ENCODE measurements at regions not wholly inside any gene's neighbourhood (a gene's known extent, or its start where the extent isn't known, plus 50 kb on each side); places are given as distances from the start of the nearest gene placed in this dataset.

DNA sequence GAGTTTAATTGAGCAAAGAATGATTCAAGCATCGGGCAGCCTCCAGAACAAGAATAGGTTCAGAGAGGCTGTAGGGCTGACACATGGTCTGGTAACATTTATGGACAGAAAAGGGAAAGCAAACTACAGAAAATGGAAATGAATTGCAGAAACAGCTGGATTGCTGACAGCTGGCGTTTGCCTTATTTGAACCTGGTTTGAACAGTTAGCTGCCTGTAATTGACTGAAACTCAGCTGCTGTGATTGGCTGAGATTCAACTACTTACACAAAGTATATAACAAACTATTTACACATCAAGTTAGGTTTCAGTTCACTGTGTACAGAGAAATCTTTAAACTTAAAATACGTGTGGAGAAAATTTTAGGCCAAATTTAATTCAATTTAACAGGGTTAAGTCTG lies 441.7 kb downstream of the PRELID2 start:
- ChIA-PET POLR2A (no interaction called here), CTCF (no interaction called here)
- in situ Hi-C loops (cut with HindIII; ENCODE audit: low pct_unique_long_range_greater_than_20kb, low sequenced_read_pairs): no loop called here
- H3K36me3 ChIP-seq (ENCODE audit: control insufficient read depth, insufficient read depth, low read length): no peaks in the 10 kb centered on the region
- no peaks in the 10 kb centered on the region for H3K9me3 ChIP-seq (ENCODE audit: control insufficient read depth, insufficient read depth, low read depth, low read length)
- no peaks in the 10 kb centered on the region for H3K4me1 ChIP-seq (ENCODE audit: control insufficient read depth, insufficient read depth, low read length)
- no peak for TF ChIP-seq TCF7L2 (IDR thresholded peaks at IDR 0.05; ENCODE audit: low read depth, low read length)
- no peaks in the 10 kb centered on the region for H3K27me3 ChIP-seq (ENCODE audit: control insufficient read depth, insufficient read depth, low read length)
- H3K27ac ChIP-seq (ENCODE audit: low read length): no peak overlapping the region
- no peak for DNase-seq (ENCODE audit: low read depth, low spot score)
- H3K4me3 ChIP-seq (ENCODE audit: low read depth in 2 of 2, low read length in 2 of 2): no peak overlapping the region
- intact Hi-C loops (cut with micrococcal nuclease; ENCODE audit: unreplicated experiment): no loop called here
- BruUV-seq (replicated peaks): no TSS peak
- ATAC-seq: no peak

DNA sequence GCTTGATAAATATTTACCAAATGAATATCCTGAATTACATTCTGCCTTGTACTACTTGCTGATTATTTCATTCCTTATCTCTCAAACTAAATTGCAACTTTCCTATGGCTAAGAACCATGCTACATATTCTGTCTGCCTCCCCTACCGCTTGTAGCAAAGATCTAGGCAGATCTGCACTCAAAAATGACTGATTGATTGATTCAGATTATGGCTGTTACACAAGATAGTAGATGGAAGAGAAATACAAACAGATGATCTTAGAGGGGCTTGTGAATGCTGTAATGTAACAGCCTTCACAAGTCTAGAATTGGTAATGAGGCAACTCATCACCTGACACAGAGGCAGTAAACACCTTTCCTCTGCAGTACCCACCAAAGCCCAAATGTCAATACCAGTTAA lies 446.1 kb downstream of the PRELID2 start:
- no peak overlapping the region for H3K27ac ChIP-seq (ENCODE audit: low read length)
- POLR2A ChIA-PET: no interaction called here
- CTCF ChIA-PET: no interaction called here
- no peak for ATAC-seq
- H3K4me3 ChIP-seq (ENCODE audit: low read depth in 2 of 2, low read length in 2 of 2): no peak overlapping the region
- no peaks in the 10 kb centered on the region for H3K27me3 ChIP-seq (ENCODE audit: control insufficient read depth, insufficient read depth, low read length)
- no peaks in the 10 kb centered on the region for H3K9me3 ChIP-seq (ENCODE audit: control insufficient read depth, insufficient read depth, low read depth, low read length)
- in situ Hi-C loops (cut with HindIII; ENCODE audit: low pct_unique_long_range_greater_than_20kb, low sequenced_read_pairs): no loop called here
- BruUV-seq (replicated peaks): no TSS peak
- intact Hi-C loops (cut with micrococcal nuclease; ENCODE audit: unreplicated experiment): no loop called here
- no peak for DNase-seq (ENCODE audit: low read depth, low spot score)
- no peaks in the 10 kb centered on the region for H3K36me3 ChIP-seq (ENCODE audit: control insufficient read depth, insufficient read depth, low read length)
- no peaks in the 10 kb centered on the region for H3K4me1 ChIP-seq (ENCODE audit: control insufficient read depth, insufficient read depth, low read length)
- TF ChIP-seq SIN3A (IDR thresholded peaks at IDR 0.05; ENCODE audit: borderline replicate concordance, insufficient read depth, low read depth, low read length) (no peak), TCF7L2 (IDR thresholded peaks at IDR 0.05; ENCODE audit: low read depth, low read length) (no peak), POLR2AphosphoS5 (IDR thresholded peaks at IDR 0.05; ENCODE audit: low read depth, low read length) (no peak)
- TF ChIP-seq, protein P1, sequence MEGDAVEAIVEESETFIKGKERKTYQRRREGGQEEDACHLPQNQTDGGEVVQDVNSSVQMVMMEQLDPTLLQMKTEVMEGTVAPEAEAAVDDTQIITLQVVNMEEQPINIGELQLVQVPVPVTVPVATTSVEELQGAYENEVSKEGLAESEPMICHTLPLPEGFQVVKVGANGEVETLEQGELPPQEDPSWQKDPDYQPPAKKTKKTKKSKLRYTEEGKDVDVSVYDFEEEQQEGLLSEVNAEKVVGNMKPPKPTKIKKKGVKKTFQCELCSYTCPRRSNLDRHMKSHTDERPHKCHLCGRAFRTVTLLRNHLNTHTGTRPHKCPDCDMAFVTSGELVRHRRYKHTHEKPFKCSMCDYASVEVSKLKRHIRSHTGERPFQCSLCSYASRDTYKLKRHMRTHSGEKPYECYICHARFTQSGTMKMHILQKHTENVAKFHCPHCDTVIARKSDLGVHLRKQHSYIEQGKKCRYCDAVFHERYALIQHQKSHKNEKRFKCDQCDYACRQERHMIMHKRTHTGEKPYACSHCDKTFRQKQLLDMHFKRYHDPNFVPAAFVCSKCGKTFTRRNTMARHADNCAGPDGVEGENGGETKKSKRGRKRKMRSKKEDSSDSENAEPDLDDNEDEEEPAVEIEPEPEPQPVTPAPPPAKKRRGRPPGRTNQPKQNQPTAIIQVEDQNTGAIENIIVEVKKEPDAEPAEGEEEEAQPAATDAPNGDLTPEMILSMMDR (IDR thresholded peaks at IDR 0.05): no peak
- TF ChIP-seq, protein P2, sequence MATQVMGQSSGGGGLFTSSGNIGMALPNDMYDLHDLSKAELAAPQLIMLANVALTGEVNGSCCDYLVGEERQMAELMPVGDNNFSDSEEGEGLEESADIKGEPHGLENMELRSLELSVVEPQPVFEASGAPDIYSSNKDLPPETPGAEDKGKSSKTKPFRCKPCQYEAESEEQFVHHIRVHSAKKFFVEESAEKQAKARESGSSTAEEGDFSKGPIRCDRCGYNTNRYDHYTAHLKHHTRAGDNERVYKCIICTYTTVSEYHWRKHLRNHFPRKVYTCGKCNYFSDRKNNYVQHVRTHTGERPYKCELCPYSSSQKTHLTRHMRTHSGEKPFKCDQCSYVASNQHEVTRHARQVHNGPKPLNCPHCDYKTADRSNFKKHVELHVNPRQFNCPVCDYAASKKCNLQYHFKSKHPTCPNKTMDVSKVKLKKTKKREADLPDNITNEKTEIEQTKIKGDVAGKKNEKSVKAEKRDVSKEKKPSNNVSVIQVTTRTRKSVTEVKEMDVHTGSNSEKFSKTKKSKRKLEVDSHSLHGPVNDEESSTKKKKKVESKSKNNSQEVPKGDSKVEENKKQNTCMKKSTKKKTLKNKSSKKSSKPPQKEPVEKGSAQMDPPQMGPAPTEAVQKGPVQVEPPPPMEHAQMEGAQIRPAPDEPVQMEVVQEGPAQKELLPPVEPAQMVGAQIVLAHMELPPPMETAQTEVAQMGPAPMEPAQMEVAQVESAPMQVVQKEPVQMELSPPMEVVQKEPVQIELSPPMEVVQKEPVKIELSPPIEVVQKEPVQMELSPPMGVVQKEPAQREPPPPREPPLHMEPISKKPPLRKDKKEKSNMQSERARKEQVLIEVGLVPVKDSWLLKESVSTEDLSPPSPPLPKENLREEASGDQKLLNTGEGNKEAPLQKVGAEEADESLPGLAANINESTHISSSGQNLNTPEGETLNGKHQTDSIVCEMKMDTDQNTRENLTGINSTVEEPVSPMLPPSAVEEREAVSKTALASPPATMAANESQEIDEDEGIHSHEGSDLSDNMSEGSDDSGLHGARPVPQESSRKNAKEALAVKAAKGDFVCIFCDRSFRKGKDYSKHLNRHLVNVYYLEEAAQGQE (IDR thresholded peaks at IDR 0.05; ENCODE audit: insufficient read depth in 1 of 2, low read depth in 2 of 2, low read length in 1 of 2): no peak

DNA sequence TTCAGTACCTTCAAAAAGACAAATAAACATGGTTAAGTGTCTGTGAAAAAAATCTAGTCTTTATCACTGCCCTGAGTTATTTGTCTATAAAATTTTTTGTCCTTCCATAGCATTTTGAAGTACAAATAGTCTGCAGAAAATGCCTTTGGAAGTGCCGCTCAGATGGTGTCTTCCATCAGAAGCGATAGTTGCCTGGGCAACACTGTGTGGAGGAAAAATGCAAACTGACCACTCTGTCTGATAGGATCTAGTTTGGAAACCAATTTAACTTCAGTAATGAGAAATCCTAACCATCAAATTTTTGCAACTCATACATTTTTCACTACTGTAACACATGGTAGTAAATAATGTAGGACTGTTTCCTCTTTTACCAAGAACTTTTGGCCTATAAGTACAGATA lies 449.9 kb downstream of the PRELID2 start:
- Histone ChIP-seq H3K4me3 (ENCODE audit: low read depth in 2 of 2, low read length in 2 of 2) (no peak overlapping the region), H3K27me3 (ENCODE audit: control insufficient read depth, insufficient read depth, low read length) (no peaks in the 10 kb centered on the region), H3K4me1 (ENCODE audit: control insufficient read depth, insufficient read depth, low read length) (no peaks in the 10 kb centered on the region), H3K36me3 (ENCODE audit: control insufficient read depth, insufficient read depth, low read length) (no peaks in the 10 kb centered on the region), H3K9me3 (ENCODE audit: control insufficient read depth, insufficient read depth, low read depth, low read length) (no peaks in the 10 kb centered on the region), H3K27ac (ENCODE audit: low read length) (no peak overlapping the region)
- ChIA-PET POLR2A (no interaction called here), CTCF (no interaction called here)
- BruUV-seq (replicated peaks): no TSS peak
- TF ChIP-seq, protein P1 (IDR thresholded peaks at IDR 0.05): no peak
- TF ChIP-seq, protein P2 (IDR thresholded peaks at IDR 0.05; ENCODE audit: insufficient read depth in 1 of 2, low read depth in 2 of 2, low read length in 1 of 2): no peak
- no peak for TF ChIP-seq SIN3A (IDR thresholded peaks at IDR 0.05; ENCODE audit: borderline replicate concordance, insufficient read depth, low read depth, low read length)
- TF ChIP-seq TCF7L2 (IDR thresholded peaks at IDR 0.05; ENCODE audit: low read depth, low read length): no peak
- TF ChIP-seq POLR2AphosphoS5 (IDR thresholded peaks at IDR 0.05; ENCODE audit: low read depth, low read length): no peak
- in situ Hi-C loops (cut with HindIII; ENCODE audit: low pct_unique_long_range_greater_than_20kb, low sequenced_read_pairs): no loop called here
- intact Hi-C loops (cut with micrococcal nuclease; ENCODE audit: unreplicated experiment): no loop called here
- DNase-seq (ENCODE audit: low read depth, low spot score) (no peak), ATAC-seq (no peak)
